BJ (cell line): ENCODE measurements at regions not wholly inside any gene's neighbourhood (a gene's known extent, or its start where the extent isn't known, plus 50 kb on each side); places are given as distances from the start of the nearest gene placed in this dataset.
"Not testable (repeated sequence)": the region's sequence is repeated elsewhere in the genome, so short reads cannot be mapped to it uniquely, and the experiment has no call there.

Experiments used
- CTCF ChIA-PET: fragments of 350-600 bp; formaldehyde crosslinking; extraction: SDS; loops from one replicate; lab custom pipeline; 2021; ENCODE audit warnings: antibody characterized with exemption, inconsistent platforms; lab: Yijun Ruan, JAX
- POLR2A ChIA-PET: fragments of 300-600 bp; sonication (Branson Sonifier 250); formaldehyde crosslinking; extraction: SDS; loops from one replicate; lab custom pipeline; 2021; ENCODE audit warnings: antibody characterized with exemption; lab: Charles Lee
- DNase-seq: peaks from one replicate; pipeline ENCODE4 v3.0.0-alpha.2; 2011; ENCODE audit warnings: low read depth
- H3K27me3 ChIP-seq: 2 replicates; pipeline ENCODE4 v1.6.0; 2011; ENCODE audit warnings: low read length; ENCODE audit not compliant: control insufficient read depth, insufficient read depth
- H3K36me3 ChIP-seq: 2 replicates; pipeline ENCODE4 v1.5.1; 2011; ENCODE audit warnings: low read length; ENCODE audit not compliant: control insufficient read depth, insufficient read depth
- H3K4me3 ChIP-seq: 2 replicates; pipeline ENCODE4 v1.5.1; 2011; ENCODE audit warnings: low read depth, mild to moderate bottlenecking, control low read depth, low read length
- TF ChIP-seq, protein P1 (sequence below): IDR thresholded peaks from 2 replicates; pipeline ENCODE4 v1.5.1; 2011; ENCODE audit warnings: low read depth, mild to moderate bottlenecking, control low read depth, inconsistent platforms, low read length, moderate library complexity; ENCODE audit not compliant: insufficient read depth

DNA sequence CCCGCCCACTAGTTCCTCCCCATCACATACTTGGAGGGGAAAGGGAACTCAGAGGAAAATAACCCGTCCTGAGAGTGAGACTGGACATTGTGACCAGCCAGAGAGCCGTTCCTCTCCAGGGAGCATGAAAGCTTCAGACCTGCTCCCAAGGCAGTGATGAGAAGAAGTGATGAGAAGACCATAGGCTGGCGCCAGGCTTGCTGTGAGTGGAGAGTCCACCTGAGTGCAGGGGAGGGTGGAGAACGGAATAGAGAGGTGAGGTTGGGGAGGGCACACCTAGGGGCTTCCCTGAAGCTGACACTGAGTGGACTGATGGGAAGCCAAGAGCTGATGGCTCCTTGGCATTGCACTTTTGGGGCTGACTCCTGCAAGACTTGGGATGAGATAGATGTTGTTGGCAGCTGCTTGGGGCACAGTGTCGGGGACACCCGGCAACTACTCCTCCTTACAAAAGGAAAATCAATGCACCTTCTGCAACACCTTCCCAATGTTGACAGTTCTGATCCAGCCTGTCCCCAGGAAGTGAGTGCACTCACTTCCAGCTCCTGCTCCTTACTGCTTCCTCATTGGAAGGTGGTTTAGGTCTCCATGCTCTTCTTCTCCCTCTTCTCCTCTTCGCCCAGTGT, 79.4 kb downstream of the EMX2 start:
- no peaks in the 10 kb centered on the region; the same call in 1 of the 2 replicates for H3K27me3 ChIP-seq
- ChIA-PET CTCF (no interaction called here), POLR2A (no interaction called here)
- H3K4me3 ChIP-seq, result no peak overlapping the region
- no peak for DNase-seq
- TF ChIP-seq, protein P1, sequence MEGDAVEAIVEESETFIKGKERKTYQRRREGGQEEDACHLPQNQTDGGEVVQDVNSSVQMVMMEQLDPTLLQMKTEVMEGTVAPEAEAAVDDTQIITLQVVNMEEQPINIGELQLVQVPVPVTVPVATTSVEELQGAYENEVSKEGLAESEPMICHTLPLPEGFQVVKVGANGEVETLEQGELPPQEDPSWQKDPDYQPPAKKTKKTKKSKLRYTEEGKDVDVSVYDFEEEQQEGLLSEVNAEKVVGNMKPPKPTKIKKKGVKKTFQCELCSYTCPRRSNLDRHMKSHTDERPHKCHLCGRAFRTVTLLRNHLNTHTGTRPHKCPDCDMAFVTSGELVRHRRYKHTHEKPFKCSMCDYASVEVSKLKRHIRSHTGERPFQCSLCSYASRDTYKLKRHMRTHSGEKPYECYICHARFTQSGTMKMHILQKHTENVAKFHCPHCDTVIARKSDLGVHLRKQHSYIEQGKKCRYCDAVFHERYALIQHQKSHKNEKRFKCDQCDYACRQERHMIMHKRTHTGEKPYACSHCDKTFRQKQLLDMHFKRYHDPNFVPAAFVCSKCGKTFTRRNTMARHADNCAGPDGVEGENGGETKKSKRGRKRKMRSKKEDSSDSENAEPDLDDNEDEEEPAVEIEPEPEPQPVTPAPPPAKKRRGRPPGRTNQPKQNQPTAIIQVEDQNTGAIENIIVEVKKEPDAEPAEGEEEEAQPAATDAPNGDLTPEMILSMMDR, result no peak
- H3K36me3 ChIP-seq, result no peaks in the 10 kb centered on the region

DNA sequence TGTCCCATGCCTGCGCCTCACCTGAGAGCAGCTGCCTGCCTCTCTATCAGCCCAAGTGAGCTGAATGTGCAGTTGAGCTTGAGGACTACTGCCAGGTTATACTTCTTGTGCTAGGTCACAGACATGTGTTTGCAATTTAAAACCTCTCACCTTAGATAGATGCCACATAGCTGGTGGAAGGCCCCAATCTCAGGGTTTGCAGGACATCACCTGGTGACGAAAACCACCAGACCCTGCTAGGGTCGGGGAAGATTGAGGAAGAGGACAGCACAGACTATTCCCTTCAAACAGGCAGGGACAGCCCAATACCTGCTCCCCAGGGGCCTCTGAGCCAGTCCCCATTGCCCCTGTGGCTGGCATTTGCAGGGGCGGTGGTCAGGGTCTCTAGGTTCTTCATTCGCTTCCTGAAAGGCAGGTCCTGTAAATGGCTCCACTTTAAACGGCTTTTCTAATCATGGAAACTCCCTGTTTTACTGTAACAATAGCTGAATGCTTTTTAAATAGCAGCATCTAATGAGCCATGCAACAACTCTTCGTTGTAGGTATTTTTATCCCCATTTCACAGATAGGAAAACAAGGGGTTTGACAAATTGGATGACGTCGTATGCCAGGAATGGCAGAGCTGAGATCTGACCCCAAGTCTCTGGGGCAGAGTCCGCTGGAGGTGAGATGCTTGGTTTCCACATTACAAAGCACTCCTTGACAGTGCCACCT, 80.1 kb downstream of the EMX2 start:
- CTCF ChIA-PET, result no interaction called here
- TF ChIP-seq, protein P1, result no peak

DNA sequence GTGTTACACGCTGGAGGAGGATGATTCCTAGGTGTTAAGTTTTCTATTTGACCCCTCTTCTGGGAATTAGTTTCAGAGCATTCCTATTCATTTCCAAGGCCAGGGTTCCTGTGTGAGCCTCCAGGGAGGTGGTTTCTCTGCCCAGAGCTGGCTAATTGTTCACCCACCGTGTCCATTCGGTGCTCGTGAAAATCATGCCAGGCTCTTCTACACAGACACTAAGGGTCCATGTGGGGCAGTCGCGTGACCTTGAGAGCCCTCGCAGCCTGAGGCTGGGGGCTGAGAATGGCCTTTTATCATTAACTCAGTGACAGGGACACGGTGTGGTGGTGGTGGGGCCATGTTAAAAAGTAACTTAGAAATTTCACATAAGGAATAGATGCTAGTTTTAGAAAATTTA, 83.7 kb downstream of the EMX2 start:
- Histone ChIP-seq H3K36me3 (no peaks in the 10 kb centered on the region), H3K4me3 (no peak overlapping the region), H3K27me3 (no peaks in the 10 kb centered on the region; the same call in 1 of the 2 replicates)
- ChIA-PET CTCF (no interaction called here), POLR2A (no interaction called here)
- TF ChIP-seq, protein P1, result no peak
- no peak for DNase-seq

More for the DNA sequence above, 80.1 kb downstream of the EMX2 start:
- Histone ChIP-seq H3K4me3 (no peak overlapping the region), H3K36me3 (no peaks in the 10 kb centered on the region), H3K27me3 (no peaks in the 10 kb centered on the region; the same call in 1 of the 2 replicates)
- POLR2A ChIA-PET, result no interaction called here
- DNase-seq, result no peak

DNA sequence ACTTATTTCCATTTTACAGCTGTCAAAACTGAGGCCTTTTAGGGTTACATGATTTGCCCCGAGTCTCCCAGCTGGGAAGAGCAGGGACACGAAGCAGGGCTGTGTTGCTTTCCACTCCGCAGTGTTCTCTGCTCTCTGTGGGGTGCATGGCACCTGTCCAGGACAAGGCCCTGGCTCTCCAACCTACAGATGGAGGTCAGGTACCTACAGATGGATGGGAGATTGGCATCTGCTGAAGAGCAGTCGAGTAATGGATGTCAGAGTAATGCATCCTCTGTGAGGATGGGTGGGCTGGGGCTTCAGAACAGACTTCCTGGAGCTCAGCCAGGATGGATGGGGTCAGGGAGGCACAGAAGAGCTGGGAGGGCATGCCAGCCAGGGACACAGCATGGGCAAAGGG, 85.0 kb downstream of the EMX2 start:
- Histone ChIP-seq H3K36me3 (no peaks in the 10 kb centered on the region), H3K4me3 (no peak overlapping the region), H3K27me3 (no peaks in the 10 kb centered on the region; the same call in 1 of the 2 replicates)
- CTCF ChIA-PET, result no interaction called here
- POLR2A ChIA-PET, result no interaction called here
- TF ChIP-seq, protein P1, result no peak
- DNase-seq, result no peak

DNA sequence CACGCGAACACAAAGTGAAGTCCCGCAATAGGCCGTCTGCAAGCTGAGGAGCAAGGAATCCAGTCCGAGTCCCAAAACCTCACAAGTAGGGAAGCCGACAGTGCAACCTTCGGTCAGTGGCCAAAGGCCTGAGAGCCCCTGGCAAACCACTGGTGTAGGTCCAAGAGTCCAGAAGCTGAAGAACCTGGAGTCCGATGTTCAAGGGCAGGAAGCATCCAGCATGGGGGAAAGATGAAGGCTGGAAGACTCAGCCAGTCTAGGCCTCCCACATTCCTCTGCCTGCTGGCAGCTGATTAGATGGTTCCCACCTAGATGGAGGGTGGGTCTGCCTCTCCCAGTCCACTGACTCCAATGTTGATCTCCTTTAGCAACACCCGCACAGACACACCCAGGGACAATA, 87.2 kb downstream of the EMX2 start:
- CTCF ChIA-PET, H3K4me3 ChIP-seq, POLR2A ChIA-PET, DNase-seq, H3K36me3 ChIP-seq, H3K27me3 ChIP-seq: not testable (repeated sequence)
